Ovary (tissue), 7 donors: ENCODE measurements at regions not wholly inside any gene's neighbourhood (a gene's known extent, or its start where the extent isn't known, plus 50 kb on each side); places are given as distances from the start of the nearest gene placed in this dataset.

Source experiments
- DNase-seq, 5 donors: peaks; one replicate each; pipeline ENCODE4 v3.0.0-alpha.2; 2019 to 2020
- H3K27ac ChIP-seq, 2 donors: fragments of 200-600 bp; one replicate each; pipeline versions ENCODE4 v1.5.1 to v1.8.0; 2019 to 2022
- H3K27me3 ChIP-seq: fragments of 200-600 bp; one replicate; pipeline ENCODE4 v1.8.0; 2022
- H3K36me3 ChIP-seq: fragments of 200-600 bp; sonication (generic); one replicate; pipeline ENCODE4 v1.5.1; 2019
- H3K4me1 ChIP-seq: one replicate; pipeline ENCODE4 v1.8.1; 2013; ENCODE audit warnings: mild to moderate bottlenecking, moderate library complexity; ENCODE audit not compliant: insufficient read depth
- H3K4me3 ChIP-seq: fragments of 200-600 bp; sonication (generic); one replicate; pipeline ENCODE4 v1.5.1; 2017
- H3K9me3 ChIP-seq, 2 donors: fragments of 200-600 bp in 1 of 2; sonication (generic) in 1 of 2; one replicate each; pipeline versions ENCODE4 v1.5.1 to v1.8.1; 2013 to 2019; ENCODE audit warnings: mild to moderate bottlenecking in 1 of 2, moderate library complexity in 1 of 2
- CTCF ChIP-seq, 3 donors: fragments of 450-650 bp in 2 of 3; fragments of 200-600 bp in 1 of 3; IDR thresholded peaks; one replicate each; pipeline versions ENCODE4 v1.5.1 to v1.8.0; 2016 to 2022; ENCODE audit warnings: antibody characterized with exemption in 3 of 3, mild to moderate bottlenecking in 1 of 3
- EP300 ChIP-seq: sonication (generic); formaldehyde crosslinking; IDR thresholded peaks from one replicate; pipeline ENCODE4 v1.6.1; 2017; ENCODE audit warnings: antibody characterized with exemption
- POLR2A ChIP-seq: fragments of 450-650 bp; IDR thresholded peaks from one replicate; pipeline ENCODE4 v1.6.1; 2017; ENCODE audit warnings: antibody characterized with exemption, mild to moderate bottlenecking, moderate library complexity
- WGBS, 3 donors: extraction: QIAGEN DNeasy Blood & Tissue Kit in 1 of 3; methylation state at CpG; one replicate each; pipeline versions ENCODE4 v1.1.5 to v1.1.7; 2013 to 2017; 5-methylcytosine and 5-hydroxymethylcytosine counted together
- intact Hi-C, 4 donors: fragments of 100-400 bp; cut with DNase I; formaldehyde crosslinking; loops; one replicate each; pipeline versions ENCODE4 v1.11.0 to v1.15.1; 2022 to 2023
- donor health status: DM: no; HTN: no; CAD: no; lungs with moderate emphysema.
- donor health status: DM: no; HTN: no; CAD: no.
- donor health status: Bipolar disorder and iron deficiency.
- donor health status: DM: no; HTN: no; CAD: no.
- donor health status: DM: yes; HTN: yes; CAD: no.

DNA sequence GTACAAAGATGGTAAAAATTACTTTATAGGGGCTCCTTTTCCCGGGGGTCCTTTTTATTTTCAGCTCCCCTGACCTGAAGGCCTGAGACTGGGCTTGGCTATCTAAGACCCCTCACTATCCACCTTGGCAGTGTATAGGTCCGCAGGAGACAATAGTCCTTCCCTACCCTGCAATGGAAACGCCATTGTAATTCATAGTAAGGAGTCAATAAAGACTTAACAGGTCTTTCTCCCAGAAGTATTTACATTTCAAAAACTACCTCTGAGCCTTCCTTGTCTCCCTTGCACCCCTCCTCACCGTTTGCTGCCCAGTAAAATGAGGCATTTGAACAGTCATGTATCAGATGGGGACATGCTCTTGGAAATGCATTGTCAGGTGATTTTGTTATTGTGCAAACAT lies 401.2 kb upstream of the CNKSR2 start:
- intact Hi-C loops: no loop called here
- H3K9me3 ChIP-seq: no peaks in the 10 kb centered on the region
- no peak overlapping the region for H3K27ac ChIP-seq
- no peaks in the 10 kb centered on the region for H3K36me3 ChIP-seq
- no peaks in the 10 kb centered on the region for H3K4me1 ChIP-seq
- H3K4me3 ChIP-seq: no peak overlapping the region
- H3K27me3 ChIP-seq: no peaks in the 10 kb centered on the region
- no peak for DNase-seq
- TF ChIP-seq EP300 (no peak), POLR2A (no peak), CTCF (IDR thresholded peaks at IDR 0.05) (no peak)
- WGBS, 3 donors: 28 to 40% (median 33%) methylated on average over 4 of the region's 4 CpGs

DNA sequence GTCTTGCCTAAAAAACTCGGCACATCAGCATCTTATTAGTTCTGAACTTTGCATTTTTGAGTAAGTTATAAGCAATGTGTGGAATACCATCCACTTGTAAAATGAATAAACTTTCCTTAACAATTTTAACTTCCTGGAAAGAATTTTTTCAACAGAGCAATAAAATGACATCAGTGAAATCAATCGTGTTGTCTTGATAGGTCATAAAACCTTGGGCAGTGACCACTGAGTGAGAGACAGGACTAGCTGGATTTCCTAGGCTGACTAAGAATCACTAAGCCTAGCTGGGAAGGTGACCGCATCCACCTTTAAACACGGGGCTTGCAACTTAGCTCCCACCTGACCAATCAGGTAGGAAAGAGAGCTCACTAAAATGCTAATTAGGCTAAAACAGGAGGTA lies 403.0 kb upstream of the CNKSR2 start:
- H3K9me3 ChIP-seq: no peaks in the 10 kb centered on the region
- 54 to 63% (median 57%) methylated on average over 4 of the region's 4 CpGs for whole genome bisulfite sequencing, 3 donors
- no peak overlapping the region for H3K27ac ChIP-seq
- H3K4me1 ChIP-seq: no peaks in the 10 kb centered on the region
- intact Hi-C loops: no loop called here
- H3K4me3 ChIP-seq: no peak overlapping the region
- no peaks in the 10 kb centered on the region for H3K27me3 ChIP-seq
- no peak for TF ChIP-seq POLR2A
- no peak for TF ChIP-seq CTCF (IDR thresholded peaks at IDR 0.05)
- TF ChIP-seq EP300: no peak
- H3K36me3 ChIP-seq: no peaks in the 10 kb centered on the region
- no peak for DNase-seq

- Histone ChIP-seq H3K27ac (no peak overlapping the region), H3K27me3 (no peaks in the 10 kb centered on the region), H3K9me3 (no peaks in the 10 kb centered on the region), H3K4me1 (no peaks in the 10 kb centered on the region), H3K36me3 (no peaks in the 10 kb centered on the region), H3K4me3 (no peak overlapping the region)
- intact Hi-C loops: loop anchor here in 1 of 4 donors (5.0 kb wide), 1 partner anchor 1272 kb away; no protein-coding TSS in a partner anchor
- DNase-seq: no peak
- WGBS, 3 donors: 29 to 54% (median 54%) methylated on average over 1 of the region's 1 CpG
- TF ChIP-seq EP300: no peak
- no peak for TF ChIP-seq CTCF (IDR thresholded peaks at IDR 0.05)
- TF ChIP-seq POLR2A: no peak
These were observed 404.7 kb upstream of the CNKSR2 start for GRCh38 chrX:20969565-20969964.

DNA sequence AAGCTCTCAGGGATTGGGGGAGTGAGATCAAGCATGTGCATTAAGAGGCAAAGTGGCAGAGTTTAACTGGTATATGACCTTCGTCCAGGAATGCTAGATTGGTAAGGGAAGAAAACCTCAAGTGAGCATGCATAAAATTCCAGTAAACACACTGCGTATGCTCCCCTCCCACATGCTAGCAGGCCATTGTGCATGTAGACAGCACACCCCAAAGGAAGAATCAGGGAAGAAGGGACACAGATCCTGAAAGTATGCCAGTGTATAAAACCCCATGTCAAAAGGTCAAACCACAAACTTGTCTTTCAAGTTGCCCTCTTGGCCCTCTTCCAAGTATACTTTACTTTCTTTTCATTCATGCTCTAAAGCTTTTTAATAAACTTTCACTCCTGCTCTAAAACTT lies 405.2 kb upstream of the CNKSR2 start:
- Histone ChIP-seq H3K27me3 (no peaks in the 10 kb centered on the region), H3K4me1 (no peaks in the 10 kb centered on the region), H3K36me3 (no peaks in the 10 kb centered on the region), H3K27ac (no peak overlapping the region), H3K4me3 (no peak overlapping the region), H3K9me3 (no peaks in the 10 kb centered on the region)
- TF ChIP-seq CTCF (IDR thresholded peaks at IDR 0.05) (no peak), POLR2A (no peak), EP300 (no peak)
- intact Hi-C loops: loop anchor here in 1 of 4 donors (5.0 kb wide), 1 partner anchor 1272 kb away; no protein-coding TSS in a partner anchor
- 38 to 50% (median 46%) methylated on average over 2 of the region's 2 CpGs for WGBS, 3 donors
- no peak for DNase-seq
